ENCODE measurements at regions not wholly inside any gene's neighbourhood (a gene's known extent, or its start where the extent isn't known, plus 50 kb on each side); places are given as distances from the start of the nearest gene placed in this dataset.
"Not testable (repeated sequence)": the region's sequence is repeated elsewhere in the genome, so short reads cannot be mapped to it uniquely, and the experiment has no call there.

DNA sequence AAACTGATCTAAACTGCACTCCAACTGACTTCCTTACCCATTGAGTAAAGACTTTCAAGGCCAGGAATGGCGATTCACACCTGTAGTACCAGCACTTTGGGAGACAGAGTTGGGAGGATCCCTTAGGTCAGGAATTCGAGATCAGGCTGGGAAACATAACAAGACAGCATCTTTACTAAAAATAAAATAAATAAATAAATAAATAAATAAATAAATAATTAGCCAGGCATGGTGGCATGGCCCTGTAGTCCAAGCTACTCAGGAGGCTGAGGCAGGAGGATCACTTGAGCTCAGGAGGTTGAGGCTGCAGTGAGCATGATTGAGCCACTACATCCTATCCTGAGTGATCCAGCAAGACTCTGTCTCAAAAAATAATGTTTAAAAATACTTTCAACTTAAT is 148.4 kb downstream of the CEMIP2 start:
- no peak for TF ChIP-seq Cebpa-rat (IDR thresholded peaks at IDR 0.05)
- no peak overlapping the region for H3K27ac ChIP-seq
- H3K4me3 ChIP-seq = no peak overlapping the region

DNA sequence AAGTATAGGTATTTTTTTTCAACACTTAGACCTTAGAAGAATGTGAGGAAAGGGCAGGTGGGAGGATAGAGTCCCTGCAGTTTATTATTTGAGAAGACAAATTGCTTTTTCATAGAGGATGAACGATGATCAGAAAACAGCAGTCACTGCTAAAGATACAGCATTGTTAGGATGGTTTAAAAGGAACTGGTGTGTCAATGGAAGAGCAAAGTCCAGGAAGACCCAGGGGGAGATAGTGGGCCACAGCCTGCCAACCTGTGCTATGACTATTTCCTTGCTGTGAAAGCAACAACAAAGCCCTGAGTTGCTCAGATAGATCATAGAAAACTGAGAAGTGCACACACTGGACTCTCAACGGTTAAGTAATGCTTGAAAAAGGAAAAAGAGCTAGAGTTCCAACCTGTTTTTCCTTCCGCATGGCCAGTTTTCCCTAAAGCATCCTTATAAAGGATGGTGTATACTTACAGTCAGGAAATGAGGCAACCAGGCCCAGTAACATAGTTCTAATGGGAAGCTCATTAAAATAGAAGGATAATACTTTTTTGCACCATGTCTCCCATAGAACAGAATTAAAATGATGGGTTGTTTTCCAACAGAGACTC is 153.8 kb downstream of the CEMIP2 start:
- Histone ChIP-seq H3K4me1 (no peaks in the 10 kb centered on the region), H3K27ac (no peak overlapping the region), H3K9ac (no peak overlapping the region), H3K4me3 (no peak overlapping the region), H4K20me1 (no peaks in the 10 kb centered on the region), H3K9me3 (replicated peaks in 1 of 11) (peaks cover 20 to 32% (median 27%) of the 10 kb centered on the region in 11 experiments; a peak in 20 of 22 replicates), H3K27me3 (no peaks in the 10 kb centered on the region), H3K36me3 (no peaks in the 10 kb centered on the region), H3K4me2 (no peak overlapping the region)
- no peak for TF ChIP-seq Cebpa-rat (IDR thresholded peaks at IDR 0.05)

More for the DNA sequence above, 148.4 kb downstream of the CEMIP2 start:
- H3K4me2 ChIP-seq = no peak overlapping the region
- H4K20me1 ChIP-seq = no peaks in the 10 kb centered on the region
- H3K27me3 ChIP-seq = no peaks in the 10 kb centered on the region
- H3K9me3 ChIP-seq (replicated peaks in 1 of 11) = peaks cover 9 to 19% (median 18%) of the 10 kb centered on the region in 11 experiments; a peak in 18 of 22 replicates
- no peaks in the 10 kb centered on the region for H3K36me3 ChIP-seq
- no peak overlapping the region for H3K9ac ChIP-seq
- no peaks in the 10 kb centered on the region for H3K4me1 ChIP-seq

DNA sequence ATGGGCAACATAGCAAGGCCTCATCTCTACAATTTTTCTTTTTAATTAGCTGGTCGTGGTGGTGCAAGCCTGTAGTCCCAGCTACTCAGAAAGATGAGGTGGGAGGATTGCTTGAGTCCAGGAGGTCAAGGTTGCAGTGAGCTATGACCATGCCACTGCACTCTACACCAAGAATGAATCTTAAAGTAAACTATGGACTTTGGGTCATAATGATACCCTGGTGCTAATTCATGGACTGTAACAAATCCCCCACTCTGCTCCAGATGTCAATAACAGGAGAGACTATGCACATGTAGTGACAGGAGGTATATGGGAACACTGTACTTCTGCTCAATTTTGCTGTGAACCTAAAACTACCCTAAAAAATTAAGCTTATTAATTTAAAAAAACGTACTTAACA is 155.4 kb downstream of the CEMIP2 start:
- Histone ChIP-seq H3K4me2 (no peak overlapping the region), H3K36me3 (no peaks in the 10 kb centered on the region), H3K27me3 (no peaks in the 10 kb centered on the region), H3K4me1 (no peaks in the 10 kb centered on the region), H4K20me1 (no peaks in the 10 kb centered on the region), H3K4me3 (no peak overlapping the region), H3K9ac (no peak overlapping the region), H3K9me3 (replicated peaks in 1 of 11) (peaks cover 18 to 29% (median 26%) of the 10 kb centered on the region in 11 experiments; a peak in 20 of 22 replicates), H3K27ac (no peak overlapping the region)
- no peak for TF ChIP-seq Cebpa-rat (IDR thresholded peaks at IDR 0.05)

DNA sequence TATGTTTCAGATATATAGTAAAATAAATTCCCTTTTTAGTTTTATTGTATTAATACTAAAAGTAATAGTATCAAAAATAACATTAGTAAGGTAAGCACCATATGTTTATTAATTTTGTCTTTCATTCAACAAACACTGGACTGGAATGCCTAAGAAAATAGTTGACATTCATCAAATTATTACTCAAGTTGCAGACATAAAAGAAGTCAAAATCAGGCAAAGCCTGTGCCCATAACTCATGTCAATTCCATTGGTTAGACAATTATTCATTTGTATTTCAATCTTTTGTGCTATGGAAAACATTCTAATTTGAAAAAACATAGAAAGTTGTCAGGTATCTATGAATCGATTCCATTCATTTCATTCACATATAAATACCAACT is 158.9 kb downstream of the CEMIP2 start:
- Histone ChIP-seq H3K9ac (no peak overlapping the region), H3K36me3 (no peaks in the 10 kb centered on the region), H3K4me1 (no peaks in the 10 kb centered on the region), H3K9me3 (replicated peaks in 1 of 11) (peaks cover 6 to 14% (median 10%) of the 10 kb centered on the region in 11 experiments; a peak in 15 of 22 replicates), H4K20me1 (no peaks in the 10 kb centered on the region), H3K27me3 (no peaks in the 10 kb centered on the region), H3K27ac (no peak overlapping the region), H3K4me2 (no peak overlapping the region), H3K4me3 (no peak overlapping the region)
- no peak for TF ChIP-seq Cebpa-rat (IDR thresholded peaks at IDR 0.05)

DNA sequence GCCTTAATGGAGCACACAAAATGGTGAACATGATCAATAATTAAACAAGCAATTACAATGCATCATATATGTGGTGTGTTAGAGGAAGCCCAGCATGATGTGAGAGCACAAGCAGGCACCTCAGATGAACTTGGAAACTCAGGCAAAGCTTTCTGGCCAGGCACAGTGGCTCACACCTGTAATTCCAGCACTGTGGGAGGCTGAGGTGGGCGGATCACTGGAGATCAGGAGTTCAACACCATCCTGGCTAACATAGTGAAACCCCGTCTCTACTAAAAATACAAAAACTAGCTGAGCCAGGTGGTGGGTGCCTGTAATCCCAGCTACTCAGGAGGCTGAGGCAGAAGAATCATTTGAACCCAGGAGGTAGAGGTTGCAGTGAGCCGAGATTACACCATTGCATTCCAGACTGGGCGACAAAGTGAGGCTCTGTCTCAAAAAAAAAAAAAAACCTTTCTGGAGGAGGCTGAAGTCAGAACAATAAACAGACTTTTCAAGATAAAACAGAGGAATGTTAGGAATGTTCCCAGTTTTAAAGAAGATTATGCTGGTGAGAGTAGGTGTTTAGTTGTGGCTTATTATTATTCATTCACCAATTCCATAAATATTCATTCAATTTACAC is 159.4 kb downstream of the CEMIP2 start:
- no peak for TF ChIP-seq Cebpa-rat (IDR thresholded peaks at IDR 0.05)
- H4K20me1 ChIP-seq = no peaks in the 10 kb centered on the region
- no peaks in the 10 kb centered on the region for H3K36me3 ChIP-seq
- no peak overlapping the region for H3K9ac ChIP-seq
- peaks cover 6 to 14% (median 10%) of the 10 kb centered on the region in 11 experiments; a peak in 15 of 22 replicates for H3K9me3 ChIP-seq (replicated peaks in 1 of 11)
- H3K27me3 ChIP-seq = no peaks in the 10 kb centered on the region
- H3K4me2 ChIP-seq = no peak overlapping the region
- H3K4me1 ChIP-seq = no peaks in the 10 kb centered on the region
- H3K27ac ChIP-seq = no peak overlapping the region
- H3K4me3 ChIP-seq = no peak overlapping the region

DNA sequence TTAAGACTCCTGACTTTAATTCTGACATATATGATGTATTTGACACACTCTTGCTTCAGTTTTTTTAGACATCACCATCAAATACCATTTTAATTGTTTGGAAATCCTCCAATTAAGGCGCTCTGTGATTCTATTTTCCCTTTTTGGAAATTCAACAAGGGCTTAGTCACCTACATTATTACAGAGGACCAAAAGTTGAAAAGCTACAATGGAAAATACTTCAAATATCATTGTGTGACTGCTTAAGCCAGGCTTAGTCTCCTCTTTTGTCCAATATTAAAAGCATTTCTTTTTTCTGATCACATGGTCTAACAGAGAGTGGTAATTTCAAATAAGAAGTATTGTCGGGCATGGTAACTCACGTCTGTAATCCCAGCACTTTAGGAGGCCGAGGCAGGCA is 160.3 kb downstream of the CEMIP2 start:
- no peak overlapping the region for H3K9ac ChIP-seq
- no peaks in the 10 kb centered on the region for H3K27me3 ChIP-seq
- no peak for TF ChIP-seq Cebpa-rat (IDR thresholded peaks at IDR 0.05)
- peaks cover 6 to 14% (median 10%) of the 10 kb centered on the region in 11 experiments; a peak in 15 of 22 replicates for H3K9me3 ChIP-seq (replicated peaks in 1 of 11)
- H4K20me1 ChIP-seq = no peaks in the 10 kb centered on the region
- H3K4me3 ChIP-seq = no peak overlapping the region
- H3K4me2 ChIP-seq = no peak overlapping the region
- no peaks in the 10 kb centered on the region for H3K36me3 ChIP-seq
- H3K27ac ChIP-seq = no peak overlapping the region
- no peaks in the 10 kb centered on the region for H3K4me1 ChIP-seq

DNA sequence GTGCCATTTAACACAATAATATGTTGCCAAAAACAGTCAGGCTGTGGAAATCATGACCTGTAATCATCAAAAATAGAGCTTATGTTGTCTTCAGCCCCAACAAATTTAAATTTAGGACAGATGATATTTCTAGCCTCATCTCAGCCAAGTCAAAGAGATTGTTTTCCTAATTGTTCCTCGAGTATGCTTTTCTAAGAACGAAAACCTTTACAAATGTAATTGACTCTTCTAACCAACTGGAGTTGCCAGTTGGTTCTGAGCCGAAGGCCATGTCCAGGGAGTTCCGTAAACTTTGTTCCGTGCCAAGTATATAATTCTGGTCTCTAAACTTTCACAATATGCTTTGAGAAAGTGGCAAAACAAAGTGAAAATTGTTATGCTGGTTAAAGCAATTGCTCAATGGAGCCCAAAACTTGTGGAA is 160.8 kb downstream of the CEMIP2 start:
- Histone ChIP-seq H3K9ac (no peak overlapping the region), H3K36me3 (no peaks in the 10 kb centered on the region), H3K27ac (no peak overlapping the region), H3K4me2 (no peak overlapping the region), H4K20me1 (no peaks in the 10 kb centered on the region), H3K4me3 (no peak overlapping the region), H3K27me3 (no peaks in the 10 kb centered on the region), H3K4me1 (no peaks in the 10 kb centered on the region), H3K9me3 (replicated peaks in 1 of 11) (peaks cover 6 to 14% (median 10%) of the 10 kb centered on the region in 11 experiments; a peak in 15 of 22 replicates)
- no peak for TF ChIP-seq Cebpa-rat (IDR thresholded peaks at IDR 0.05)

DNA sequence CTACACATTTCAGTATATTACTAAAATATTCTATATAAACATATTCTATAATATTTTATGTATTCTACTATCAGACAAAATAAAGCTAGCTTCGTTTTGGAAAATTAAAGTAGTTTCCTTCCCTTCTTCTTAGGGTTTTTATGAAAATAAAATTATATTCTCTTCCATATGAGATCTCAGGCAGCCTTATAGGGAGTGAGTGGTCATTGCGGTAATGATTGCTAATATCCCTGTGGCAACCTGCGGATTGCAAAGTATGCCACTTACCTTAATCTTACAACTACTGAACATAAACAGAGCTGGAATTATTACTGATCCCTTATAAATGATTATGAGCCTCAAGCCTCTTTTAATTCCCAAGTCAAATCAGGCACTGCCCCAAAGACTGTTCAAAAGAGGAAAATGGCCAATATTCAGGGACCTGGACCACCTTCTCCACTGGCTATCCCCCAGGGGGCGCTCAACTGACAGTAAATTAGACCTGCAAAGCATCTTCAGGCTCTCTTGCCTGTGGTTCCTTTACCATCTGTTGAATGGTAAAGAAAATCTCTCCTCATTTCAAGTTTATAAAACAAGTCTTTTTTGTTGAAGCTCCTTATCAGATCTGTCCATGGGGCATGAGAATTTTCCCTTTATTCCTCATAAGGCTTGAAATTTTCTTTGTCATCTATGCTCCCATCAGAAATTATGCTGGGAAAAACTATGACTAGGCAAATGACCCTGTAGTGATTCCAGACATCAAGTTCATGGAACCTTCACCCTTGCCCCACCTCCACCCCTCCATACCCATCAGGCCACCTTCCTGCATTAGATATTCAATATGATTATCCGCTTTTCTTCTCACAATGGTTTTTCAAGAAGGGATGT is 163.9 kb downstream of the CEMIP2 start:
- no peaks in the 10 kb centered on the region for H3K27me3 ChIP-seq
- no peak overlapping the region for H3K9ac ChIP-seq
- H3K36me3 ChIP-seq = no peaks in the 10 kb centered on the region
- no peak overlapping the region for H3K4me2 ChIP-seq
- no peaks in the 10 kb centered on the region for H3K9me3 ChIP-seq (replicated peaks in 1 of 11)
- H3K27ac ChIP-seq = no peak overlapping the region
- no peaks in the 10 kb centered on the region for H4K20me1 ChIP-seq
- no peak overlapping the region for H3K4me3 ChIP-seq
- no peak for TF ChIP-seq Cebpa-rat (IDR thresholded peaks at IDR 0.05)
- H3K4me1 ChIP-seq = no peaks in the 10 kb centered on the region

DNA sequence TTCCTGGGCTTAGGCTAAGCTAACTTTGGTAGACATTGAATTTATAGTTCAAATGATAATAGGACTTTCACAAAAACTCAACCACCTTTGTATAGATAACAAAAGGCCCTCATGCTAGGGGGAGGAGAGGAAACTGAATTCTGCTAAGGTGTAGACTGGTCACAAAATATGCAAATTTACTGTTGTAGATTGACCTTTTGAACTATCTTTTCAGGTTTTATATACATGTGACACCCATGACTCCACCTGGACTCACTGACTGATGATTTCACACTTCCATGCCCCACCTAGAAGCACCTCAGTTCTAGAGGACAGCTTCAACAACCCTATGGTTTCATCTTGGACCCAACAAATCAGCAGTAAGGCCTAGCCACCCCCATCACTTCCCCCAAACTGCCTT is 165.7 kb downstream of the CEMIP2 start:
- Histone ChIP-seq H4K20me1 (no peaks in the 10 kb centered on the region), H3K9me3 (replicated peaks in 1 of 11) (no peaks in the 10 kb centered on the region), H3K27me3 (no peaks in the 10 kb centered on the region), H3K4me1 (no peaks in the 10 kb centered on the region), H3K27ac (no peak overlapping the region), H3K9ac (no peak overlapping the region), H3K4me2 (no peak overlapping the region), H3K36me3 (no peaks in the 10 kb centered on the region), H3K4me3 (no peak overlapping the region)
- TF ChIP-seq Cebpa-rat (IDR thresholded peaks at IDR 0.05) = no peak

DNA sequence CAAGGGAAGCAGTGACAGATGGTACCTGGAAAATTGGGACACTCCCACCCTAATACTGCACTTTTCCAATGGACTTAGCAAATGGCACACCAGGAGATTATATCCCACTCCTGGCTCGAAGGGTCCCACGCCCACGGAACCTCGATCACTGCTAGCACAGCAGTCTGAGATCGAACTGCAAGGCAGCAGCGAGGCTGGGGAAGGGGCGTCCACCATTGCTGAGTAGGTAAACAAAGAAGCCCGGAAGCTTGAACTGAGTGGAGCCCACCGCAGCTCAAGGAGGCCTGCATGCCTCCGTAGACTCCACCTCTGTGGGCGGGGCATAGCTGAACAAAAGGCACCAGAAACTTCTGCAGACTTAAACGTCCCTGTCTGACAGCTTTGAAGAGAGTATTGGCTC is 172.6 kb downstream of the CEMIP2 start:
- H3K36me3 ChIP-seq; H3K27ac ChIP-seq; H3K4me2 ChIP-seq; H3K9ac ChIP-seq; H3K27me3 ChIP-seq; H3K4me3 ChIP-seq; H3K4me1 ChIP-seq; H4K20me1 ChIP-seq; H3K9me3 ChIP-seq (replicated peaks in 1 of 11): not testable (repeated sequence)

All from BLaER1 treated with 17β-estradiol and CSF1 and Interleukin-3, amounts not matched to agents 10 nM and 100 nM (cell line).